ENCODE measurements at regions not wholly inside any gene's neighbourhood (a gene's known extent, or its start where the extent isn't known, plus 50 kb on each side); places are given as distances from the start of the nearest gene placed in this dataset.

- no peaks in the 10 kb centered on the region for H3K9me3 Mint-ChIP-seq (ENCODE audit: insufficient read depth)
- intact Hi-C loops (cut with micrococcal nuclease), result no loop called here
- H3K27ac Mint-ChIP-seq, result no peak overlapping the region
- H3K4me3 ChIP-seq (ENCODE audit: control extremely low read depth in 1 of 5, extremely low read depth in 1 of 5, insufficient read depth in 1 of 5, low read depth in 2 of 5, low read length in 4 of 5), result no peak overlapping the region
- H3K79me2 ChIP-seq (ENCODE audit: control insufficient read depth, insufficient read depth, low read length), result no peaks in the 10 kb centered on the region
- H3K9me3 ChIP-seq (ENCODE audit: control extremely low read depth in 1 of 3, control insufficient read depth in 2 of 3, insufficient read depth in 1 of 3, low read length in 2 of 3), result no peaks in the 10 kb centered on the region
- H3K27ac ChIP-seq (ENCODE audit: low read length in 2 of 2), result no peak overlapping the region
- no peaks in the 10 kb centered on the region for H4K20me1 ChIP-seq (ENCODE audit: control insufficient read depth, insufficient read depth, low read length, poor library complexity, severe bottlenecking)
- no peak overlapping the region for H3K9ac ChIP-seq (ENCODE audit: low read length)
- 91% methylated on average over 5 of the region's 7 CpGs for WGBS (ENCODE audit: insufficient coverage)
- ATAC-seq (ENCODE audit: low read depth), result no peak
- H3K4me3 Mint-ChIP-seq, result no peak overlapping the region
- DNase-seq, result no peak
- no peak overlapping the region for H2AFZ ChIP-seq (ENCODE audit: insufficient read depth, low read depth, low read length, poor library complexity, severe bottlenecking)
- H3K27me3 ChIP-seq (replicated peaks in 1 of 4; ENCODE audit: control extremely low read depth in 1 of 4, control insufficient read depth in 3 of 4, insufficient read depth in 4 of 4, low read length in 3 of 4), result no peaks in the 10 kb centered on the region
- H3K27me3 Mint-ChIP-seq, result no peaks in the 10 kb centered on the region
- no peaks in the 10 kb centered on the region for H3K4me1 ChIP-seq (ENCODE audit: control insufficient read depth in 2 of 2, insufficient read depth in 2 of 2, low read length in 2 of 2)
- ChIA-PET POLR2A (no interaction called here), CTCF (interaction anchor here (1.0 kb wide), 1 partner anchor 16 kb away, joined by 4 read pairs; no protein-coding TSS in a partner anchor)
- H3K36me3 ChIP-seq (replicated peaks in 1 of 2; ENCODE audit: control extremely low read depth in 1 of 2, control insufficient read depth in 1 of 2, extremely low read depth in 1 of 2, insufficient read depth in 2 of 2, low read length in 1 of 2), result no peaks in the 10 kb centered on the region
- no peaks in the 10 kb centered on the region for H3K4me1 Mint-ChIP-seq
- TF ChIP-seq EZH2 (IDR thresholded peaks at IDR 0.05; ENCODE audit: borderline replicate concordance, insufficient read depth, low read depth, low read length, poor library complexity, severe bottlenecking), result no peak
- TF ChIP-seq, protein P1, sequence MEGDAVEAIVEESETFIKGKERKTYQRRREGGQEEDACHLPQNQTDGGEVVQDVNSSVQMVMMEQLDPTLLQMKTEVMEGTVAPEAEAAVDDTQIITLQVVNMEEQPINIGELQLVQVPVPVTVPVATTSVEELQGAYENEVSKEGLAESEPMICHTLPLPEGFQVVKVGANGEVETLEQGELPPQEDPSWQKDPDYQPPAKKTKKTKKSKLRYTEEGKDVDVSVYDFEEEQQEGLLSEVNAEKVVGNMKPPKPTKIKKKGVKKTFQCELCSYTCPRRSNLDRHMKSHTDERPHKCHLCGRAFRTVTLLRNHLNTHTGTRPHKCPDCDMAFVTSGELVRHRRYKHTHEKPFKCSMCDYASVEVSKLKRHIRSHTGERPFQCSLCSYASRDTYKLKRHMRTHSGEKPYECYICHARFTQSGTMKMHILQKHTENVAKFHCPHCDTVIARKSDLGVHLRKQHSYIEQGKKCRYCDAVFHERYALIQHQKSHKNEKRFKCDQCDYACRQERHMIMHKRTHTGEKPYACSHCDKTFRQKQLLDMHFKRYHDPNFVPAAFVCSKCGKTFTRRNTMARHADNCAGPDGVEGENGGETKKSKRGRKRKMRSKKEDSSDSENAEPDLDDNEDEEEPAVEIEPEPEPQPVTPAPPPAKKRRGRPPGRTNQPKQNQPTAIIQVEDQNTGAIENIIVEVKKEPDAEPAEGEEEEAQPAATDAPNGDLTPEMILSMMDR (IDR thresholded peaks at IDR 0.05), result no peak
- H3K4me2 ChIP-seq (replicated peaks; ENCODE audit: low read depth, low read length, poor library complexity, severe bottlenecking), result no peak overlapping the region
These were observed 565.7 kb upstream of the WWC1 start for GRCh38 chr5:167725741-167726140.

- no peaks in the 10 kb centered on the region for H3K79me2 ChIP-seq (ENCODE audit: control insufficient read depth, insufficient read depth, low read length)
- intact Hi-C loops (cut with micrococcal nuclease), result no loop called here
- CTCF ChIA-PET, result interaction anchor here (1.0 kb wide), 1 partner anchor 15 kb away, joined by 4 read pairs; no protein-coding TSS in a partner anchor
- H3K4me1 ChIP-seq (ENCODE audit: control insufficient read depth in 2 of 2, insufficient read depth in 2 of 2, low read length in 2 of 2), result no peaks in the 10 kb centered on the region
- no peak overlapping the region for H3K9ac ChIP-seq (ENCODE audit: low read length)
- Mint-ChIP-seq H3K4me1 (no peaks in the 10 kb centered on the region), H3K27ac (no peak overlapping the region), H3K27me3 (no peaks in the 10 kb centered on the region), H3K9me3 (ENCODE audit: insufficient read depth) (no peaks in the 10 kb centered on the region), H3K4me3 (no peak overlapping the region)
- WGBS (ENCODE audit: insufficient coverage), result 86% methylated on average over 2 of the region's 2 CpGs
- no peak overlapping the region for H2AFZ ChIP-seq (ENCODE audit: insufficient read depth, low read depth, low read length, poor library complexity, severe bottlenecking)
- TF ChIP-seq, protein P1 (IDR thresholded peaks at IDR 0.05), result no peak
- TF ChIP-seq EZH2 (IDR thresholded peaks at IDR 0.05; ENCODE audit: borderline replicate concordance, insufficient read depth, low read depth, low read length, poor library complexity, severe bottlenecking), result no peak
- DNase-seq, result no peak
- POLR2A ChIA-PET, result no interaction called here
- H3K4me3 ChIP-seq (ENCODE audit: control extremely low read depth in 1 of 5, extremely low read depth in 1 of 5, insufficient read depth in 1 of 5, low read depth in 2 of 5, low read length in 4 of 5), result no peak overlapping the region
- no peaks in the 10 kb centered on the region for H4K20me1 ChIP-seq (ENCODE audit: control insufficient read depth, insufficient read depth, low read length, poor library complexity, severe bottlenecking)
- H3K9me3 ChIP-seq (ENCODE audit: control extremely low read depth in 1 of 3, control insufficient read depth in 2 of 3, insufficient read depth in 1 of 3, low read length in 2 of 3), result no peaks in the 10 kb centered on the region
- no peaks in the 10 kb centered on the region for H3K27me3 ChIP-seq (replicated peaks in 1 of 4; ENCODE audit: control extremely low read depth in 1 of 4, control insufficient read depth in 3 of 4, insufficient read depth in 4 of 4, low read length in 3 of 4)
- no peak overlapping the region for H3K27ac ChIP-seq (ENCODE audit: low read length in 2 of 2)
- H3K36me3 ChIP-seq (replicated peaks in 1 of 2; ENCODE audit: control extremely low read depth in 1 of 2, control insufficient read depth in 1 of 2, extremely low read depth in 1 of 2, insufficient read depth in 2 of 2, low read length in 1 of 2), result no peaks in the 10 kb centered on the region
- ATAC-seq (ENCODE audit: low read depth), result no peak
- no peak overlapping the region for H3K4me2 ChIP-seq (replicated peaks; ENCODE audit: low read depth, low read length, poor library complexity, severe bottlenecking)
These were observed 564.8 kb upstream of the WWC1 start for GRCh38 chr5:167726642-167727041.
